ENCODE measurements at regions not wholly inside any gene's neighbourhood (a gene's known extent, or its start where the extent isn't known, plus 50 kb on each side); places are given as distances from the start of the nearest gene placed in this dataset.

DNA sequence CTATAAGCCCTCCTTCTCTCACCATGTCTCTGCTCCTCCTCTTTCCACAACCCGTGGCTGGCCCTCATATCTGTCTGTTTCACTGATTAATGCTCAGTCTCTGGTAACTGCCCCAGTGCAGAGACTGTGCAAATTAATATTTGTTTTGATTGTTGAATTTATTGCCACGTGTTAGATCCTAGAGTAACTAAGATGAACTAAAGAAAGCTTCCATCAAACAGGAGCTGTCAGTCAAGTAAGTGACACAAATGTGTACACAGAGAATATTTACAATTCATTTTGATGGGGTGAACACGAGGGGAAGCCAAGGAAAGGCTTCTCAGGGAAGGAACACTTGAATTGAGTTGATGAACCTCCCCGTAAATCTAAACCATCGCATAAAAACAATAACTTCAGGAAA, 182.5 kb downstream of the BAMBI start:
- DNase-seq (ENCODE audit: low read depth, low spot score) = no peak
- Histone ChIP-seq H3K36me3 (ENCODE audit: insufficient read depth, insufficient read length, low read length) (no peaks in the 10 kb centered on the region), H3K4me1 (ENCODE audit: insufficient read depth, insufficient read length) (no peaks in the 10 kb centered on the region), H3K27me3 (ENCODE audit: insufficient read depth, insufficient read length) (no peaks in the 10 kb centered on the region), H3K4me3 (ENCODE audit: insufficient read length, low read depth) (no peak overlapping the region), H3K9ac (ENCODE audit: insufficient read length, low read depth) (no peak overlapping the region), H3K9me3 (ENCODE audit: insufficient read depth, low read length) (peaks cover 24% of the 10 kb centered on the region; the same call in 1 of the 2 replicates)
- TF ChIP-seq YY1 (IDR thresholded peaks at IDR 0.05; ENCODE audit: insufficient read depth, insufficient read length) (no peak), SUZ12 (IDR thresholded peaks at IDR 0.05; ENCODE audit: extremely low read depth, insufficient read depth, insufficient read length) (no peak), ZNF274 (IDR thresholded peaks at IDR 0.05; ENCODE audit: low read depth, low read length) (no peak)

DNA sequence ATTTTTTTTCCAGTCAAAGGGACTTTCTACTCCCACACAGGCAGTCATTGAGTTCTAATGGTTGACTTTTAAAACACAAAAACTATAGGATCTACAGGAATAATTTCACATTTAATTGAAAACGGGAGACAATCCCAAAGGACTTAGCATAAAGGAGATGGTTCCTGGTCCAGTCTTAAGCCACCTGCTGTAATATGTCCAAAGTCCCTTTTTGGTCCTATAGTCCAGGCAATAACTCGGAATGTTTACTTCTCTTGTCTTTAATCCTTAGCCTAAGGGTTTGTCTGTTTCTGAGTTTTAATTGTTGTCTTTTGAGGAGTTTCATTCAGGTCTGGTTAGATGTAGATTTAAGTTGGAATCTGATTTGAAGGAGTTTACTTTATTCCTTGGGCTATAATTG, 184.9 kb downstream of the BAMBI start:
- TF ChIP-seq ZNF274 (IDR thresholded peaks at IDR 0.05; ENCODE audit: low read depth, low read length) (no peak), YY1 (IDR thresholded peaks at IDR 0.05; ENCODE audit: insufficient read depth, insufficient read length) (no peak), SUZ12 (IDR thresholded peaks at IDR 0.05; ENCODE audit: extremely low read depth, insufficient read depth, insufficient read length) (no peak)
- Histone ChIP-seq H3K9ac (ENCODE audit: insufficient read length, low read depth) (no peak overlapping the region), H3K4me3 (ENCODE audit: insufficient read length, low read depth) (no peak overlapping the region), H3K36me3 (ENCODE audit: insufficient read depth, insufficient read length, low read length) (no peaks in the 10 kb centered on the region), H3K9me3 (ENCODE audit: insufficient read depth, low read length) (peaks cover 17% of the 10 kb centered on the region; the same call in 1 of the 2 replicates), H3K27me3 (ENCODE audit: insufficient read depth, insufficient read length) (no peaks in the 10 kb centered on the region), H3K4me1 (ENCODE audit: insufficient read depth, insufficient read length) (no peaks in the 10 kb centered on the region)
- no peak for DNase-seq (ENCODE audit: low read depth, low spot score)

DNA sequence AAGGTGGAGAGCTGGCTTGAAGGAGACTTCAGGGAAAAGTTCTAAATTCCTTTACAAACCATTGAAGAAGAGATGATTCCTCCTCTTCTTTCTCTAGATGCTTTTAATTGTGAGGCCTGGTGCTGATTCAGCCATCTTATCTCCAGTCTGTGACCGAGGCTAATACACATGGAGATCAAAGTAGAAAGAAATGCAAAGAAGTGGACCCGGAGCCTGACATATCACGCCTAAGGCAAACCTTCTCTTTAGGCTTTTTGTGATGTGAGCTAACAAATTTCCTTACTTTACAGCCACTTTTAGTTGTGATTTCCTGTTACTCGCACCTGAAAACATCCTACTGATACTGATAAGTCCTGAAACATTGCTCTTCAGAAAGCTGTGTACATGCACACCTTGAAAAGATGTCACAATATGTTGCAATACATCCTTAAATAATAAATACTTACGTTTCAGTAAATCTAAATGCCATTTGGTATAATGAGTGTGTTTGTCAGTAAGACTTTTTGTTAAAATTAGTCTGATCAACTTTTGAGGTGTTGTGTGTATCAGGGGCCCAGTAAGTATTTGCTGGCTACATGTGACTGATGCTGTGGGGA, 192.4 kb downstream of the BAMBI start:
- H3K9me3 ChIP-seq (ENCODE audit: insufficient read depth, low read length) = no peaks in the 10 kb centered on the region

DNA sequence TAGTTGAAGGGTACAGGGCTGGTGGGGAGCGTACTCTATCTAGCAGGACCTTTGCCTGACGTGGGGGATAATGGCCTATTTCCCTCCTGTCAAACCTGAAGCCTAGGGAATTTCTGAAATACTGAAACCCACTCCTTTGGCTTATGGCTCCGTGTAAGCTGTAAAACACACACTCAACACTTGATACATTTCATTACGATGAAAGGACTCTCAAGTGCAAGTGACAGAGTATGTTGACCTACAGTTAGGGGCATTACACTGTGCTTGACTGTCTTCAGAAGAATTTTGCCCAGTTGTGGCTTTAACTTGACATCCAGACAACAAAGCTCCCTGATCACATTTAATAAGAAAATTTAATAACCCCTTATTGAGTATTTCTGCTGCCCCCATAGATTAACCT, 194.3 kb downstream of the BAMBI start:
- H3K4me1 ChIP-seq (ENCODE audit: insufficient read depth, insufficient read length) = no peaks in the 10 kb centered on the region
- H3K9ac ChIP-seq (ENCODE audit: insufficient read length, low read depth) = no peak overlapping the region
- H3K27me3 ChIP-seq (ENCODE audit: insufficient read depth, insufficient read length) = no peaks in the 10 kb centered on the region
- no peak for TF ChIP-seq SUZ12 (IDR thresholded peaks at IDR 0.05; ENCODE audit: extremely low read depth, insufficient read depth, insufficient read length)
- no peak for TF ChIP-seq ZNF274 (IDR thresholded peaks at IDR 0.05; ENCODE audit: low read depth, low read length)
- TF ChIP-seq YY1 (IDR thresholded peaks at IDR 0.05; ENCODE audit: insufficient read depth, insufficient read length) = no peak
- no peak for DNase-seq (ENCODE audit: low read depth, low spot score)
- no peak overlapping the region for H3K4me3 ChIP-seq (ENCODE audit: insufficient read length, low read depth)
- no peaks in the 10 kb centered on the region for H3K36me3 ChIP-seq (ENCODE audit: insufficient read depth, insufficient read length, low read length)
- H3K9me3 ChIP-seq (ENCODE audit: insufficient read depth, low read length) = no peaks in the 10 kb centered on the region

More for the DNA sequence above, 192.4 kb downstream of the BAMBI start:
- Histone ChIP-seq H3K36me3 (ENCODE audit: insufficient read depth, insufficient read length, low read length) (no peaks in the 10 kb centered on the region), H3K4me1 (ENCODE audit: insufficient read depth, insufficient read length) (no peaks in the 10 kb centered on the region), H3K27me3 (ENCODE audit: insufficient read depth, insufficient read length) (no peaks in the 10 kb centered on the region), H3K9ac (ENCODE audit: insufficient read length, low read depth) (no peak overlapping the region), H3K4me3 (ENCODE audit: insufficient read length, low read depth) (no peak overlapping the region)
- TF ChIP-seq SUZ12 (IDR thresholded peaks at IDR 0.05; ENCODE audit: extremely low read depth, insufficient read depth, insufficient read length) (no peak), ZNF274 (IDR thresholded peaks at IDR 0.05; ENCODE audit: low read depth, low read length) (no peak), YY1 (IDR thresholded peaks at IDR 0.05; ENCODE audit: insufficient read depth, insufficient read length) (no peak)
- no peak for DNase-seq (ENCODE audit: low read depth, low spot score)

DNA sequence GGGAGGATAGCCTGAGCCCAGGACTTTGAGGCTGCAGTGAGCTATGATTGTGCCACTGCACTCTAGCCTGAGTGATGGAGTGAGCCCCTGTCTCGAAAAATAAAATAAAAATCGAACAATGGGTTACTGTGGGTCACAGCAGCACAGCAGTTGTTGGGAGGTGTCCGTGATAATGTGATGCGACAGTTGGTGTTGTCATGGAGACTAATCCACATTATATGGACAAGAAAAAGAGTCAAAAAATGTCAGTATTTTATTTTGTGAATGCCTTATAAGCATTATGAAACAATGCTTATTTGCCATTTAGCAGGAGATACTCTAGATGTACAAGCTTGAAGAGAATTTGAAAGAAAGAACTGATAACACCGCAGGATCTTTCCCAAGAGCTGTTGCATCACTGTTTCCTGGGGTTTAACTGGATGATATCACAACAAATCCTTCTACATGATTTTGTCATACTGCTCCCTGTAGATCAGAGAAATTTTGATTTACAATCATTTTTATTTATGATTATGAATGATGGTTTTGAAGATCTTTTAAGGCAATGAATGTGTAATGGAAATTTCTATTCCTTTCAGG, 195.4 kb downstream of the BAMBI start:
- no peaks in the 10 kb centered on the region for H3K36me3 ChIP-seq (ENCODE audit: insufficient read depth, insufficient read length, low read length)
- DNase-seq (ENCODE audit: low read depth, low spot score) = no peak
- no peaks in the 10 kb centered on the region for H3K27me3 ChIP-seq (ENCODE audit: insufficient read depth, insufficient read length)
- no peak for TF ChIP-seq SUZ12 (IDR thresholded peaks at IDR 0.05; ENCODE audit: extremely low read depth, insufficient read depth, insufficient read length)
- no peak for TF ChIP-seq ZNF274 (IDR thresholded peaks at IDR 0.05; ENCODE audit: low read depth, low read length)
- TF ChIP-seq YY1 (IDR thresholded peaks at IDR 0.05; ENCODE audit: insufficient read depth, insufficient read length) = no peak
- H3K9me3 ChIP-seq (ENCODE audit: insufficient read depth, low read length) = no peaks in the 10 kb centered on the region
- H3K4me1 ChIP-seq (ENCODE audit: insufficient read depth, insufficient read length) = no peaks in the 10 kb centered on the region
- no peak overlapping the region for H3K9ac ChIP-seq (ENCODE audit: insufficient read length, low read depth)
- no peak overlapping the region for H3K4me3 ChIP-seq (ENCODE audit: insufficient read length, low read depth)

DNA sequence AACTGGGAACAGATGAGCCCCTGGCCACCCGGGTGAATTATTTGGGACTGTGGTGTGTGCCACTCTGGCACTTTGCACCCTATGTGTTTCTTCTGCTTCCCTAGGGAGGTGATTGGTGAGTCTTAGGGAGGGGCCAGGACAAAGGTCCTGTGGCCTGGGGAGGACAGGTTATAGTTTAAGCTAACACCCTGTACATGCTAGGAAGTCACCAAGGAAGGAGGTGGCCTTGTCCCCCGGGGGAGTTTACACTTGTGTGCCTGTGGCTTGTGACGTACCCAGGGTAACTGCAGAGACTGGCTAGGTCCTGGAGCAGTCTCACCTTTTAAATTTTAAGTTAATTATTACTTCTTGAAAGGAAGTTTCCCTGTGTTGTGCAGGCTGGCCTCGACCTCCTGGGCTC, 196.2 kb downstream of the BAMBI start:
- DNase-seq (ENCODE audit: low read depth, low spot score) = no peak
- no peak overlapping the region for H3K4me3 ChIP-seq (ENCODE audit: insufficient read length, low read depth)
- no peaks in the 10 kb centered on the region for H3K9me3 ChIP-seq (ENCODE audit: insufficient read depth, low read length)
- no peaks in the 10 kb centered on the region for H3K27me3 ChIP-seq (ENCODE audit: insufficient read depth, insufficient read length)
- TF ChIP-seq SUZ12 (IDR thresholded peaks at IDR 0.05; ENCODE audit: extremely low read depth, insufficient read depth, insufficient read length) = no peak
- no peak for TF ChIP-seq ZNF274 (IDR thresholded peaks at IDR 0.05; ENCODE audit: low read depth, low read length)
- no peak for TF ChIP-seq YY1 (IDR thresholded peaks at IDR 0.05; ENCODE audit: insufficient read depth, insufficient read length)
- no peak overlapping the region for H3K9ac ChIP-seq (ENCODE audit: insufficient read length, low read depth)
- no peaks in the 10 kb centered on the region for H3K4me1 ChIP-seq (ENCODE audit: insufficient read depth, insufficient read length)
- no peaks in the 10 kb centered on the region for H3K36me3 ChIP-seq (ENCODE audit: insufficient read depth, insufficient read length, low read length)

DNA sequence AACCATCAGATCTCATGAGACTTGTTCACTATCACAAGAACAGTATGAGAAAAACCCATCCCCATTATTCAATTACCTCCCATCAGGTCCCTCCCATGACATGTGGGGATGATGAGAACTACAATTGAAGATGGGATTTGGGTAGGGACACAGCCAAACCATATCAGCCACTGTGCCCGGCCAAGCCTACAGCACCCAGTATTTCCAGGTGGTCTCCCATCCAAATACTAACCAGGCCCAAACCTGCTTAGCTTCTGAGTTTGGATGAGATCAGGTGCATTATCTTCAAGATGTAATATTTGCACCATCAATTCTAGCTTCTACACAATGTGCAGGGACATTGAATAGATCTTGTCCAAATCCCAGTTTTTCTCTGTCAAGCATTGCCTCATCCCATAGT, 196.9 kb downstream of the BAMBI start:
- DNase-seq (ENCODE audit: low read depth, low spot score) = no peak
- Histone ChIP-seq H3K36me3 (ENCODE audit: insufficient read depth, insufficient read length, low read length) (no peaks in the 10 kb centered on the region), H3K4me3 (ENCODE audit: insufficient read length, low read depth) (no peak overlapping the region), H3K9ac (ENCODE audit: insufficient read length, low read depth) (no peak overlapping the region), H3K9me3 (ENCODE audit: insufficient read depth, low read length) (no peaks in the 10 kb centered on the region), H3K4me1 (ENCODE audit: insufficient read depth, insufficient read length) (no peaks in the 10 kb centered on the region), H3K27me3 (ENCODE audit: insufficient read depth, insufficient read length) (no peaks in the 10 kb centered on the region)
- TF ChIP-seq ZNF274 (IDR thresholded peaks at IDR 0.05; ENCODE audit: low read depth, low read length) (no peak), SUZ12 (IDR thresholded peaks at IDR 0.05; ENCODE audit: extremely low read depth, insufficient read depth, insufficient read length) (no peak), YY1 (IDR thresholded peaks at IDR 0.05; ENCODE audit: insufficient read depth, insufficient read length) (no peak)
